Loucy (cell line): ENCODE measurements at regions not wholly inside any gene's neighbourhood (a gene's known extent, or its start where the extent isn't known, plus 50 kb on each side); places are given as distances from the start of the nearest gene placed in this dataset.

Source experiments
- CTCF ChIP-seq: fragments of 200-600 bp; sonication (generic); conservative IDR thresholded peaks from 2 replicates; pipeline ENCODE4 v1.5.1; 2014; ENCODE audit warnings: mild to moderate bottlenecking, antibody characterized with exemption, low read length
- EZH2phosphoT487 ChIP-seq: fragments of 200-600 bp; IDR thresholded peaks from 2 replicates; pipeline ENCODE4 v1.6.1; 2018; ENCODE audit warnings: antibody characterized with exemption, mild to moderate bottlenecking, moderate library complexity, borderline replicate concordance

DNA sequence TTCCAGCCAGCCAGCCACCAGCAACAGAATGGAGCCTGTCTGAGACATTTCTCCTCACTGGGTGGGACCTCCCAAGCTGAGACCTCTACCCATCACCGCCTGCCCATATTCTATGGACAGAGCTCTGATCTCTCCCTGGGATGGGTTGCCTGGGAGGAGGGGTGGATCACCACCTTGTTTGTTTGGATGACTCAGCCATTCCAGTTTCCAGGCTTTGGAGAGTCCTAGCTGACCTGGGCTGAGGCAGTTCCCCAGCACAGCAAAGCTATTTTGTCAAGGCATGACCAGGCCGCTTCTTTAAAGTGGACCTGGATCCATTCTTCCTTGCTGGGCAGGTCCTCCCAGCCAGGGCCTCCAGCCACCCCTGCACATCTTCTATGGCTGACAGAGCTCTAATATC, 982.3 kb downstream of the DNAJB9 start:
- no peak for TF ChIP-seq CTCF
- no peak for TF ChIP-seq EZH2phosphoT487
